ENCODE measurements at regions not wholly inside any gene's neighbourhood (a gene's known extent, or its start where the extent isn't known, plus 50 kb on each side); places are given as distances from the start of the nearest gene placed in this dataset.

GRCh38 chr1:187396929-187397796, 568.4 kb downstream of the PLA2G4A start:
- Histone ChIP-seq H3K9ac (no peak overlapping the region), H3K36me3 (no peaks in the 10 kb centered on the region), H3K9me3 (no peaks in the 10 kb centered on the region), H3K4me2 (no peak overlapping the region), H3K27me3 (no peaks in the 10 kb centered on the region), H3K4me3 (no peak overlapping the region), H3K27ac (no peak overlapping the region), H3K4me1 (no peaks in the 10 kb centered on the region), H4K20me1 (no peaks in the 10 kb centered on the region)
- no peak for TF ChIP-seq Cebpa-rat (IDR thresholded peaks at IDR 0.05)

- Histone ChIP-seq H3K4me3 (no peak overlapping the region), H3K27ac (peak overlapping the region; percentile 7), H3K4me2 (peak overlapping the region; percentile 16; the same call in 1 of the 2 replicates), H3K36me3 (no peaks in the 10 kb centered on the region), H3K9ac (0 out of 2 replicates have a peak overlapping the region, but pooled peaks have one; percentile 5), H3K27me3 (no peaks in the 10 kb centered on the region), H4K20me1 (no peaks in the 10 kb centered on the region), H3K4me1 (peaks cover 10% of the 10 kb centered on the region), H3K9me3 (no peaks in the 10 kb centered on the region)
- no peak for TF ChIP-seq Cebpa-rat (IDR thresholded peaks at IDR 0.05)
These were observed 579.7 kb downstream of the PLA2G4A start for GRCh38 chr1:187408212-187409004.

DNA sequence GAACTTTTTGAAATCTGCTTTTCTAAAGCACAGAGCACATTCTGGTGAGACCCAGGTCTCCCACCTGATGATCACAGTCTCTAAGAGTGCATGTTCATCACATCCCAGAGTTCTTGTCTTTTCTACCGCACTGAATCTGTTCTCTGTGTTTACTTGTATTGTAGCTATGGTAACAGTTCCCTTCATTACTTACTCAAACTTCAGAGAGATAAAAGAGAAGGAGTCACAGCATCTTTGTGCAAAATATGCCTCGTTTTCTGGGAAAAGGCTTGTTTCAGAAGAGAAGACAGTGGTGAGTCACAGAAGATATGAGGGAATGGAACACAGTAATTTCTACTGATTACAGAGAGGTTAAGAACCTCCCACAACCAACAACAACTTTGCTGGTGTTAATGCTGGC, 580.6 kb downstream of the PLA2G4A start:
- TF ChIP-seq Cebpa-rat (IDR thresholded peaks at IDR 0.05) = no peak
- H3K4me2 ChIP-seq = no peak overlapping the region
- no peaks in the 10 kb centered on the region for H3K9me3 ChIP-seq
- H3K9ac ChIP-seq = no peak overlapping the region
- peaks cover 10% of the 10 kb centered on the region for H3K4me1 ChIP-seq
- H4K20me1 ChIP-seq = no peaks in the 10 kb centered on the region
- no peaks in the 10 kb centered on the region for H3K36me3 ChIP-seq
- H3K27ac ChIP-seq = no peak overlapping the region
- H3K27me3 ChIP-seq = no peaks in the 10 kb centered on the region
- H3K4me3 ChIP-seq = no peak overlapping the region

DNA sequence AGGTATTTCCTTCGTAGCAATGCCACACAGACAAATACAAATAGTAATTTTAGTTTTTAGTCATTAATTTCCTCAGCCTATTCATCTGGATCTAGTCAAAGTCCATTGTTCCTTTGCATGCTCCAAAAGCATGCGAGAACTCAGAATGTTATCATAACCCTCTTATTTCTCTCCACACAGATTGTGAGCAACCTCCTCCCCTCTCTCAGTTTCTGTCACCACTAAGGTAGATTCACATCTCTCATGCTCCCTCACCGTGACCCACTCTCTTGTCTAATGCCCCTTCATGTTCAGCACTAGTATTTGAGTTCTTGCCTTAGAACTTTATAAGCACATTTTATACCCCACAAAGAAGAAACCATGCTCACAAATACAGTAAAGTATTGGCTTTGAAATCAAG, 582.4 kb downstream of the PLA2G4A start:
- TF ChIP-seq Cebpa-rat (IDR thresholded peaks at IDR 0.05) = no peak
- no peaks in the 10 kb centered on the region for H3K27me3 ChIP-seq
- H3K9ac ChIP-seq = no peak overlapping the region
- H3K4me3 ChIP-seq = no peak overlapping the region
- no peaks in the 10 kb centered on the region for H3K36me3 ChIP-seq
- H3K4me1 ChIP-seq = peaks cover 10% of the 10 kb centered on the region
- H4K20me1 ChIP-seq = no peaks in the 10 kb centered on the region
- no peaks in the 10 kb centered on the region for H3K9me3 ChIP-seq
- no peak overlapping the region for H3K27ac ChIP-seq
- no peak overlapping the region for H3K4me2 ChIP-seq

DNA sequence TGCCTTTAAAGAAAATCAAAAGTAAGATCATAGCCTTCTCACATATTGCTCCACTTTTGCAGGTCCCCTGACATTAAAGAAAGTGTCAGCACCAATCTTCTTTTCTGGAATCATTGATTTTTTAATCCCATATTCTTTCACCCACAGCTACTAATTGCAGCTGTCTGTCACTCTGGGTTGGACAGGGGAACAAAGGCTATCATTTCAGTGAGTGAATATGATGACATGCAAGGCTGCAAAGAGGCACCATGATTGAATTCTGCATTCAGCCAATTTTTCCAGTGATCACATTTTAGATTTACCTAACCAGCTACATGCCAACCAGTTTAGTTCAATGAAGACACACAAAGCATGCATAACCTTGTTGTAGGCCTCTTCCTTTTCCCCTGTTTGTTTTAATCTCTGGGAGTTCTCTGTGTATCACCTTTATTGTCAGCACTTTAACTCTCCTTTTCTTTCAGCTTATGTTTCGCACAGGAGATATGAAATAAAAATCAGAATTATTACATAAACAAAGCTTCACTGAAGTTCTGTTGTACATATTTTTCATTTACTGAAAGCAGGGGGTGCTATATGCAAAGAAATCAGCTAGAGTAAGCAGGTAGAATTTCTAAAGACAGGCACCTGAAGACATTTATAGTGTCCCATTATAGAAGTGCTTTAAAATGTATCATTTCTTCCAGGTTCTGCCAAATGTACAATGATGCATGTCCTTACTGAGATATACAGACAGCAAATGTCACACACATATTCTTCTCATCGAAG, 584.8 kb downstream of the PLA2G4A start:
- Histone ChIP-seq H3K9me3 (no peaks in the 10 kb centered on the region), H3K36me3 (no peaks in the 10 kb centered on the region), H3K27me3 (no peaks in the 10 kb centered on the region), H3K4me1 (peaks cover 3% of the 10 kb centered on the region), H3K9ac (no peak overlapping the region), H3K4me2 (no peak overlapping the region), H3K4me3 (no peak overlapping the region), H4K20me1 (no peaks in the 10 kb centered on the region), H3K27ac (no peak overlapping the region)
- TF ChIP-seq Cebpa-rat (IDR thresholded peaks at IDR 0.05) = no peak

DNA sequence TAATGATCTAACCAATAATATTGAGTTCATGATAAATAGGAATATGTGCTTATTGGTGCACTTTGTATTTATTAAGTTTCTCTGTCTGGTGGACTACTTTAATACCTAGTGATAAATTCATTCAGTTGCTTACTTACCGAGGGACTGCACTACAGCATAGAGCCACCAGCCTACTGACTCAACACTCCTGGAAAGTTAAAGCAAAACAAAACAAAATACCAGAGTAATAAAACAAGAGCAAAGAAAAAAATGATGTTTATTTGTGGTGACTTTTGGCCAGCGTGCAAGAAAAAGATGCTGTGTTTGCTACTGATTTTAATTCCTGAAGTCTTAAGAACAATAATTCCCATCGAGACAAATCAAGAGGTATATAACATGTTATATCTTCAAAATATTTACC, 586.3 kb downstream of the PLA2G4A start:
- no peak for TF ChIP-seq Cebpa-rat (IDR thresholded peaks at IDR 0.05)

DNA sequence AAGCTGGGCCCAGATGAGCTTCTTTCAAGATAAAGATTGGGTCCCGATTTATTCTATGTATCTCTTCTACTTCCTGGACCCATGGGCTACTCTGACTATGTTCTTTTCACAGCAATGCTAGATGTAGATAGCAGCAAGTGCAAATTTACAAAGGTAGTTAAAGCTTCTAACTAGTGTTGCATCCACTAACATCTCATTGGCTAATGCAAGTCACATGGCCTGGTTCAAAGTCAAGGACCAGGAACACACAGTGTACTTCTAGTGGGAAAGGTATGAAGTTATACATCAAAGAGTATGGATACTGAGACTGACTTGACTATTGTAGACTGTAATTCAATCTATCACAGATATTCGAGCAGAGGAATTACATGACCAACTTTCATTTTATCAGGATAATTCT, 588.8 kb downstream of the PLA2G4A start:
- Histone ChIP-seq H3K9me3 (no peaks in the 10 kb centered on the region), H3K4me3 (no peak overlapping the region), H3K4me1 (no peaks in the 10 kb centered on the region), H3K4me2 (no peak overlapping the region), H3K27me3 (no peaks in the 10 kb centered on the region), H3K27ac (no peak overlapping the region), H3K9ac (no peak overlapping the region), H3K36me3 (no peaks in the 10 kb centered on the region), H4K20me1 (no peaks in the 10 kb centered on the region)
- TF ChIP-seq Cebpa-rat (IDR thresholded peaks at IDR 0.05) = no peak

More for the DNA sequence above, 586.3 kb downstream of the PLA2G4A start:
- Histone ChIP-seq H3K27me3 (no peaks in the 10 kb centered on the region), H3K9ac (no peak overlapping the region), H3K36me3 (no peaks in the 10 kb centered on the region), H3K4me1 (no peaks in the 10 kb centered on the region), H4K20me1 (no peaks in the 10 kb centered on the region), H3K4me3 (no peak overlapping the region), H3K9me3 (no peaks in the 10 kb centered on the region), H3K27ac (no peak overlapping the region), H3K4me2 (no peak overlapping the region)

GRCh38 chr1:187433598-187433997, 604.8 kb downstream of the PLA2G4A start:
- TF ChIP-seq Cebpa-rat (IDR thresholded peaks at IDR 0.05) = no peak

GRCh38 chr1:187442603-187443002, 613.9 kb downstream of the PLA2G4A start:
- no peak overlapping the region for H3K4me2 ChIP-seq
- no peak for TF ChIP-seq Cebpa-rat (IDR thresholded peaks at IDR 0.05)

More at GRCh38 chr1:187433598-187433997, 604.8 kb downstream of the PLA2G4A start:
- Histone ChIP-seq H4K20me1 (no peaks in the 10 kb centered on the region), H3K4me2 (no peak overlapping the region), H3K27me3 (no peaks in the 10 kb centered on the region), H3K27ac (no peak overlapping the region), H3K9ac (no peak overlapping the region), H3K4me3 (no peak overlapping the region), H3K4me1 (no peaks in the 10 kb centered on the region), H3K9me3 (no peaks in the 10 kb centered on the region), H3K36me3 (no peaks in the 10 kb centered on the region)

More at GRCh38 chr1:187442603-187443002, 613.9 kb downstream of the PLA2G4A start:
- H3K27ac ChIP-seq = no peak overlapping the region
- H3K4me1 ChIP-seq = no peaks in the 10 kb centered on the region
- no peaks in the 10 kb centered on the region for H4K20me1 ChIP-seq
- H3K4me3 ChIP-seq = no peak overlapping the region
- no peaks in the 10 kb centered on the region for H3K27me3 ChIP-seq
- H3K36me3 ChIP-seq = no peaks in the 10 kb centered on the region
- H3K9me3 ChIP-seq = no peaks in the 10 kb centered on the region
- no peak overlapping the region for H3K9ac ChIP-seq

All from BLaER1 (cell line).